Calu3 (cell line): ENCODE measurements at regions not wholly inside any gene's neighbourhood (a gene's known extent, or its start where the extent isn't known, plus 50 kb on each side); places are given as distances from the start of the nearest gene placed in this dataset.

Experiments
- BruUV-seq: library from RNA; stranded (reverse); fragments of 400-500 nt; replicated peaks from 2 replicates; lab custom pipeline; 2021; lab: Mats Ljungman, UMichigan
- CTCF ChIA-PET: fragments of 300-600 bp; sonication (Branson Sonifier 250); formaldehyde crosslinking; loops from one replicate; lab custom pipeline; 2022; ENCODE audit warnings: antibody characterized with exemption; lab: Charles Lee
- DNase-seq: peaks from one replicate; pipeline ENCODE4 v3.0.0; 2022
- H3K27ac Mint-ChIP-seq: one replicate; pipeline ENCODE4 v1.8.0; 2022; ENCODE audit warnings: mixed read lengths; ENCODE audit not compliant: unreplicated experiment
- H3K27me3 Mint-ChIP-seq: one replicate; pipeline ENCODE4 v1.8.0; 2022; ENCODE audit warnings: mixed read lengths; ENCODE audit not compliant: unreplicated experiment
- H3K36me3 Mint-ChIP-seq: one replicate; pipeline ENCODE4 v1.8.0; 2022; ENCODE audit warnings: mild to moderate bottlenecking, moderate library complexity, mixed read lengths; ENCODE audit not compliant: insufficient read depth, unreplicated experiment
- H3K4me1 Mint-ChIP-seq: one replicate; pipeline ENCODE4 v1.8.0; 2022; ENCODE audit warnings: mild to moderate bottlenecking, low read depth, mixed read lengths; ENCODE audit not compliant: unreplicated experiment
- H3K4me3 Mint-ChIP-seq: one replicate; pipeline ENCODE4 v1.8.0; 2022; ENCODE audit warnings: mild to moderate bottlenecking, low read depth, moderate library complexity, mixed read lengths; ENCODE audit not compliant: unreplicated experiment
- H3K9me3 Mint-ChIP-seq: one replicate; pipeline ENCODE4 v1.8.0; 2022; ENCODE audit warnings: low read depth, mixed read lengths; ENCODE audit not compliant: unreplicated experiment
- intact Hi-C: fragments of 100-400 bp; cut with micrococcal nuclease; formaldehyde crosslinking; loops from one replicate; pipeline ENCODE4 v1.10.0; 2022; ENCODE audit not compliant: unreplicated experiment
- TF ChIP-seq, protein P1 (sequence below): fragments of 200-600 bp; IDR thresholded peaks from one replicate; pipeline ENCODE4 v1.8.0; 2022; ENCODE audit warnings: antibody characterized with exemption; ENCODE audit not compliant: unreplicated experiment

DNA sequence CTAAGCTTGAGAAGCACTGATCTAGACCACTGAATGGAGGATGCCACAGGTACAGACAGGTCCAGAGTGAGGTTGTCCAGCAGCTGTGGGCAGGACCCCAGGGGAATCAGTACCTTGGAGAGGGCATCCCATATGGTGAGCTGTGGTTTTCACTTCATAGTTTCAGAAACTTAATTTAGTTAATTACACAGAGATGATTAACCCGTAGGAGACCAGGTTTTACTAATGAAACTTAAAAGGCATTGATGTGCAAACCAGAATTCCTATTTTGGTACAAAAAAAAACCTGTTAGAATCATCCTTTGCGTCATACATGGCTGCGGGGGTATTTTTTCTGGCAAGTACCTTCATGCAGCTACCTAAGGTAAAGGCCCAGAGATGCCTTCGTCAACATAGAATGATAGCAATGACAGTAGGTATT, 159.3 kb downstream of the DACT1 start:
- H3K27ac Mint-ChIP-seq: no peak overlapping the region

DNA sequence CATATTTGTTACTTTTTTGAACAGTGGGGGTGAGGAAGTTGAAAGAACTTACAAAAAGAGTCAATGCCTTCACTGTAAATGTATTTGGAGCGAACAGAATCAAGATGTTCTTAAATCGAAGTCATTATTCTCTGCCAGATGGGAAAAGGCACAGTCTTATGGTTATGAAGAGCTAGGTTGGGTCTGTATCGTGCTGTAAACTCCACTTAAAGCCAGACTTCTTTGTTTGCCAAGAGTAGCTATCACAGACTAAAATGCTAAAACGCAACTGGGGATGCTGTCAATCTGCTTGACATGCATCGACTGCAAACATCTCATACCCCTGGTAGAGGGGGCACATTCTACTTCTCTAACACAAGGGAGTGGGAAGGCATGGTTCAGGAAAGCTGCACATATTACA, 160.4 kb downstream of the DACT1 start:
- H3K9me3 Mint-ChIP-seq: peaks cover 2% of the 10 kb centered on the region
- H3K36me3 Mint-ChIP-seq: no peaks in the 10 kb centered on the region
- H3K4me3 Mint-ChIP-seq: no peak overlapping the region
- intact Hi-C loops: loop anchor here (5.0 kb wide), 1 partner anchor 51 kb away; no protein-coding TSS in a partner anchor
- H3K27ac Mint-ChIP-seq: no peak overlapping the region
- TF ChIP-seq, protein P1, sequence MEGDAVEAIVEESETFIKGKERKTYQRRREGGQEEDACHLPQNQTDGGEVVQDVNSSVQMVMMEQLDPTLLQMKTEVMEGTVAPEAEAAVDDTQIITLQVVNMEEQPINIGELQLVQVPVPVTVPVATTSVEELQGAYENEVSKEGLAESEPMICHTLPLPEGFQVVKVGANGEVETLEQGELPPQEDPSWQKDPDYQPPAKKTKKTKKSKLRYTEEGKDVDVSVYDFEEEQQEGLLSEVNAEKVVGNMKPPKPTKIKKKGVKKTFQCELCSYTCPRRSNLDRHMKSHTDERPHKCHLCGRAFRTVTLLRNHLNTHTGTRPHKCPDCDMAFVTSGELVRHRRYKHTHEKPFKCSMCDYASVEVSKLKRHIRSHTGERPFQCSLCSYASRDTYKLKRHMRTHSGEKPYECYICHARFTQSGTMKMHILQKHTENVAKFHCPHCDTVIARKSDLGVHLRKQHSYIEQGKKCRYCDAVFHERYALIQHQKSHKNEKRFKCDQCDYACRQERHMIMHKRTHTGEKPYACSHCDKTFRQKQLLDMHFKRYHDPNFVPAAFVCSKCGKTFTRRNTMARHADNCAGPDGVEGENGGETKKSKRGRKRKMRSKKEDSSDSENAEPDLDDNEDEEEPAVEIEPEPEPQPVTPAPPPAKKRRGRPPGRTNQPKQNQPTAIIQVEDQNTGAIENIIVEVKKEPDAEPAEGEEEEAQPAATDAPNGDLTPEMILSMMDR: no peak
- peaks cover 18% of the 10 kb centered on the region for H3K4me1 Mint-ChIP-seq
- no TSS peak for BruUV-seq
- DNase-seq: no peak
- CTCF ChIA-PET: no interaction called here
- no peaks in the 10 kb centered on the region for H3K27me3 Mint-ChIP-seq

More for the DNA sequence above, 159.3 kb downstream of the DACT1 start:
- Mint-ChIP-seq H3K27me3 (no peaks in the 10 kb centered on the region), H3K4me1 (peaks cover 27% of the 10 kb centered on the region), H3K9me3 (no peaks in the 10 kb centered on the region), H3K36me3 (no peaks in the 10 kb centered on the region), H3K4me3 (peak overlapping the region; percentile 12)
- TF ChIP-seq, protein P1: no peak
- DNase-seq: peak; percentile 21
- intact Hi-C loops: loop anchor here (5.0 kb wide), 1 partner anchor 50 kb away; no protein-coding TSS in a partner anchor
- no TSS peak for BruUV-seq
- CTCF ChIA-PET: interaction anchor here (2.5 kb wide), 1 partner anchor 12 kb away, joined by 6 read pairs; no protein-coding TSS in a partner anchor

DNA sequence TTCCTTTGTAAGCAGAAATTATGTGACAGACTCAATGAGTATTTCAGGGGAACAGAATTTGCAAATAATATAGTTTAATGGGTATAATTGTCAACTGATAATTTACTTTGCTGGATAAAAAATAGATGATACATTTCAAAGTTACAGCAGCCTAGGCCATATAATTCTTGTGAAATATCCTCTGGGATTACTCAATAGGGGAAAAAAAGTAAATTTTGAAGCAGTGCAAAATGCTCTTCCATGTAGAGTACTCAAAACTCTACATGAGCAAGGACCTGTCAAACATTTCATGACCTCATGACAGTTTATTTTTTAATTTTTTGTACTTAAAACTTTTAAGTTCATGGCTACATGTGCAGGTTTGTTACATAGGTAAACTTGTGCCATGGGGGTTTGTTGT, 163.3 kb downstream of the DACT1 start:
- Mint-ChIP-seq H3K9me3 (peaks cover 2% of the 10 kb centered on the region), H3K27me3 (peaks cover 4% of the 10 kb centered on the region), H3K36me3 (no peaks in the 10 kb centered on the region), H3K27ac (no peak overlapping the region), H3K4me3 (no peak overlapping the region), H3K4me1 (peaks cover 15% of the 10 kb centered on the region)
- BruUV-seq: no TSS peak
- intact Hi-C loops: no loop called here
- TF ChIP-seq, protein P1: no peak
- CTCF ChIA-PET: no interaction called here
- DNase-seq: no peak

DNA sequence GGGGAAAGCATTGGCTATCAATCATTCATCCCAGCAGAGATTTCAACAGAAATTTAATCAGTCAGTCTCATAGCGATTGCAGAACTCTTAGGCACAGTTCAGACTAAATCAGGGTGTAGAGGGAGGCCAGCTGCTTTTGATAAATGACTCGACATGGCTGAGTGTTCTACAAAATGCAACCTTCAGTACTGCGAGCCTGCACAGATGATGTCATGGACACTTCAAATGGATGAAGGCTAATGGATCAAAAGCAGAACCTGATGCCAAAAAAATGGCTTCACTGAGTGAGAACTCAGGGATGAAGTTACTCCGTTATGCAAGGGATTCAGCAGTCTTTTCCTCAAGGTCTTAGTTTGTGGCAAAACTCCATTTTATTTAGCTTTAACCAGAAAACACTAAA, 167.3 kb downstream of the DACT1 start:
- Mint-ChIP-seq H3K4me1 (peaks cover 17% of the 10 kb centered on the region), H3K9me3 (peaks cover 2% of the 10 kb centered on the region), H3K4me3 (no peak overlapping the region), H3K27me3 (peaks cover 12% of the 10 kb centered on the region), H3K27ac (no peak overlapping the region), H3K36me3 (no peaks in the 10 kb centered on the region)
- intact Hi-C loops: no loop called here
- TF ChIP-seq, protein P1: no peak
- no peak for DNase-seq
- CTCF ChIA-PET: no interaction called here
- no TSS peak for BruUV-seq
